Lower lobe of right lung (tissue), 2 donors: ENCODE measurements at regions not wholly inside any gene's neighbourhood (a gene's known extent, or its start where the extent isn't known, plus 50 kb on each side); places are given as distances from the start of the nearest gene placed in this dataset.

Source experiments
- ATAC-seq, 2 donors: fragments of 200-7000 bp; cut with Tn5 transposase; one replicate each; pipeline ENCODE4 v1.9.1; 2020 to 2022; ENCODE audit warnings: mild to moderate bottlenecking in 2 of 2, moderate library complexity in 2 of 2
- DNase-seq: peaks from one replicate; pipeline ENCODE4 v3.0.0-alpha.2; 2020
- H3K27ac ChIP-seq: fragments of 200-600 bp; one replicate; pipeline ENCODE4 v1.8.0; 2022
- H3K27me3 ChIP-seq: fragments of 200-600 bp; one replicate; pipeline ENCODE4 v1.8.0; 2022; ENCODE audit warnings: low read depth
- H3K36me3 ChIP-seq: fragments of 200-600 bp; one replicate; pipeline ENCODE4 v1.8.0; 2022; ENCODE audit warnings: mild to moderate bottlenecking
- H3K4me1 ChIP-seq: fragments of 200-600 bp; one replicate; pipeline ENCODE4 v1.8.0; 2022
- H3K4me3 ChIP-seq: fragments of 200-600 bp; one replicate; pipeline ENCODE4 v1.8.0; 2022; ENCODE audit warnings: mild to moderate bottlenecking
- H3K9me3 ChIP-seq: fragments of 200-600 bp; one replicate; pipeline ENCODE4 v1.8.0; 2022
- intact Hi-C: fragments of 100-400 bp; cut with DNase I; formaldehyde crosslinking; loops from one replicate; pipeline ENCODE4 v1.11.0; 2022
- TF ChIP-seq, protein P1 (sequence below): fragments of 200-600 bp; IDR thresholded peaks from one replicate; pipeline ENCODE4 v1.8.0; 2022; ENCODE audit warnings: antibody characterized with exemption, mild to moderate bottlenecking
- donor health status: DM: no; HTN: yes; CAD: no; lungs with severe emphysema.

GRCh38 chr5:40378396-40379177, 301.1 kb upstream of the PTGER4 start:
- intact Hi-C loops, result no loop called here
- Histone ChIP-seq H3K4me1 (peaks cover 4% of the 10 kb centered on the region), H3K27ac (no peak overlapping the region), H3K36me3 (no peaks in the 10 kb centered on the region), H3K27me3 (no peaks in the 10 kb centered on the region), H3K4me3 (no peak overlapping the region), H3K9me3 (no peaks in the 10 kb centered on the region)
- TF ChIP-seq, protein P1, sequence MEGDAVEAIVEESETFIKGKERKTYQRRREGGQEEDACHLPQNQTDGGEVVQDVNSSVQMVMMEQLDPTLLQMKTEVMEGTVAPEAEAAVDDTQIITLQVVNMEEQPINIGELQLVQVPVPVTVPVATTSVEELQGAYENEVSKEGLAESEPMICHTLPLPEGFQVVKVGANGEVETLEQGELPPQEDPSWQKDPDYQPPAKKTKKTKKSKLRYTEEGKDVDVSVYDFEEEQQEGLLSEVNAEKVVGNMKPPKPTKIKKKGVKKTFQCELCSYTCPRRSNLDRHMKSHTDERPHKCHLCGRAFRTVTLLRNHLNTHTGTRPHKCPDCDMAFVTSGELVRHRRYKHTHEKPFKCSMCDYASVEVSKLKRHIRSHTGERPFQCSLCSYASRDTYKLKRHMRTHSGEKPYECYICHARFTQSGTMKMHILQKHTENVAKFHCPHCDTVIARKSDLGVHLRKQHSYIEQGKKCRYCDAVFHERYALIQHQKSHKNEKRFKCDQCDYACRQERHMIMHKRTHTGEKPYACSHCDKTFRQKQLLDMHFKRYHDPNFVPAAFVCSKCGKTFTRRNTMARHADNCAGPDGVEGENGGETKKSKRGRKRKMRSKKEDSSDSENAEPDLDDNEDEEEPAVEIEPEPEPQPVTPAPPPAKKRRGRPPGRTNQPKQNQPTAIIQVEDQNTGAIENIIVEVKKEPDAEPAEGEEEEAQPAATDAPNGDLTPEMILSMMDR, result no peak
- DNase-seq (no peak), ATAC-seq (peak; percentile 45 to 62)

DNA sequence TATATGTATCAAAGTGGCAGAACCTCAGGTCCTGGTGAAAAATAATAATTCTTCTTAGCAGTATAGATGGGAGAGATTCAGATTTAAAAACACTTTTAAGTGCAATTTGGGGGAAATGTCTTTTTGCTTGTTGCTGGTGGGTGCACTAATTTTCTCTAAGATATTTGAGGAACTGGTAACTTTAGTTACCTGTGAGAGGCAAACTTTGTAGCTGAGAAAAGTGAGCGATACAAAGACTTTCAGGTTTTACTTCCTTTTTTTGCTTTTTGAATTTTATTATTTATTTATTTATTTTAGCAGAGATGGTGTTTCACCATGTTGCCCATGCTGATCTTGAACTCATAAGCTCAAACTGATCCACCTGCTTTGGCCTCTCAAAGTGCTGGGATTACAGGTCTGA, 303.1 kb upstream of the PTGER4 start:
- no peaks in the 10 kb centered on the region for H3K27me3 ChIP-seq
- intact Hi-C loops, result no loop called here
- no peak overlapping the region for H3K4me3 ChIP-seq
- no peaks in the 10 kb centered on the region for H3K4me1 ChIP-seq
- ATAC-seq, result no peak
- TF ChIP-seq, protein P1, result no peak
- no peak for DNase-seq
- no peaks in the 10 kb centered on the region for H3K9me3 ChIP-seq
- no peaks in the 10 kb centered on the region for H3K36me3 ChIP-seq
- H3K27ac ChIP-seq, result no peak overlapping the region

DNA sequence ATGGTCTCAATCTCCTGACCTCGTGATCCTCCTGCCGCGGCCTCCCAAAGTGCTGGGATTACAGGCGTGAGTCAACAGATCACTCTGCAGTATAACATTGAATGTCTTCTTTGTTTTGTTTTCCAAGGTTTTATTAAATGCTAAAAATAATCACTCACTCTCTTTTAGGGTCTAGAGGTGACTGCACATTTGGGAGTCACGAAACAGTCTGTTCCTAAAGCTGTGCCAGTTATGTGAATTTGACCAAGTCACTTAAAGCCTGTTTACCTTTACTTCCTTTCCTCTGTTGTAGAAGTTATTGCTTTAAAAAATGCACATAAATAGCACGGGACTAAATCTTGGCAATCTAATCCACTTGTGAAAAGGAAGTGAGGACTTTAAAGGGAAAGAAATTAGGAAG, 304.9 kb upstream of the PTGER4 start:
- no peaks in the 10 kb centered on the region for H3K27me3 ChIP-seq
- H3K4me1 ChIP-seq, result no peaks in the 10 kb centered on the region
- peaks cover 4% of the 10 kb centered on the region for H3K9me3 ChIP-seq
- intact Hi-C loops, result no loop called here
- ATAC-seq (no peak), DNase-seq (no peak)
- H3K4me3 ChIP-seq, result no peak overlapping the region
- H3K27ac ChIP-seq, result no peak overlapping the region
- TF ChIP-seq, protein P1, result no peak
- H3K36me3 ChIP-seq, result no peaks in the 10 kb centered on the region

DNA sequence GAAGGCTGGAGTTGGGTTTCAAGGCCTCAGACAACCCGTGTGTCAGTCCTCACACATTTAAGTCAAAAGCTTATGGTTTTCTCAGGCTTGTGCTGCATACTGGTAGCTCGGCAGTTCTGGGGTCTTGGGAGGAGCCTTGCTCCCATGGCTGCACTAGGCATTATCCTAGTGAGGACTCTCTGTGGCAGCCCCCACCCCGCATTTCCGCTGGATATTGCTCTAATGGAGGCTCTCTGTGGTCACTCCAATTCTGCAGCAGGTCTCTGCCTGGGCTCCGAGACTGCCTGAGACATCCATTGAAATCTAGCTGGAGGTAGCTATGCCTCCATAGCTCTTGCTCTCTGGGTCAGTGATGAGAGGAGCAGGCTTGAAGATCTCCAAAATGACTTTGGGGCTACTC, 311.5 kb upstream of the PTGER4 start:
- no peak for DNase-seq
- no peak overlapping the region for H3K4me3 ChIP-seq
- H3K4me1 ChIP-seq, result no peaks in the 10 kb centered on the region
- H3K36me3 ChIP-seq, result no peaks in the 10 kb centered on the region
- H3K27me3 ChIP-seq, result no peaks in the 10 kb centered on the region
- no peak for ATAC-seq
- TF ChIP-seq, protein P1, result no peak
- intact Hi-C loops, result no loop called here
- no peak overlapping the region for H3K27ac ChIP-seq
- H3K9me3 ChIP-seq, result peaks cover 4% of the 10 kb centered on the region

GRCh38 chr5:40367255-40367654, 312.5 kb upstream of the PTGER4 start:
- no peak overlapping the region for H3K4me3 ChIP-seq
- no peak for DNase-seq
- TF ChIP-seq, protein P1, result peak; percentile 14
- no peaks in the 10 kb centered on the region for H3K4me1 ChIP-seq
- intact Hi-C loops, result no loop called here
- H3K36me3 ChIP-seq, result no peaks in the 10 kb centered on the region
- ATAC-seq, result no peak
- no peaks in the 10 kb centered on the region for H3K27me3 ChIP-seq
- H3K9me3 ChIP-seq, result peaks cover 4% of the 10 kb centered on the region
- H3K27ac ChIP-seq, result no peak overlapping the region
